CD14-positive monocyte (primary cell): ENCODE measurements at regions not wholly inside any gene's neighbourhood (a gene's known extent, or its start where the extent isn't known, plus 50 kb on each side); places are given as distances from the start of the nearest gene placed in this dataset.

Experiments
- DNase-seq, 3 donors: peaks; one replicate each; pipeline ENCODE4 v3.0.0-alpha.2; 2011 to 2022
- H2AFZ ChIP-seq: 2 replicates; pipeline ENCODE4 v1.6.0; 2012; ENCODE audit warnings: mild to moderate bottlenecking, low read depth, low read length, inconsistent platforms; ENCODE audit not compliant: insufficient read depth, poor library complexity, severe bottlenecking
- H3K27ac ChIP-seq, 2 donors: 1 replicate in 1 of 2; 2 replicates in 1 of 2; pipeline ENCODE4 v1.5.1; 2012 to 2013; ENCODE audit warnings: low read length in 2 of 2, control low read depth in 1 of 2, inconsistent platforms in 1 of 2, low read depth in 1 of 2, mild to moderate bottlenecking in 1 of 2
- H3K27me3 ChIP-seq, 2 donors: one replicate each; pipeline versions ENCODE4 v1.6.0 to v1.6.1; 2011 to 2013; ENCODE audit warnings: low read length in 2 of 2; ENCODE audit not compliant: control insufficient read depth in 2 of 2, insufficient read depth in 2 of 2
- H3K36me3 ChIP-seq, 2 donors: replicated peaks in 1 of 2; 1 replicate in 1 of 2; 2 replicates in 1 of 2; pipeline versions ENCODE4 v1.5.1 to v1.6.1; 2012 to 2013; ENCODE audit warnings: low read length in 2 of 2, control low read depth in 1 of 2, inconsistent platforms in 1 of 2, mild to moderate bottlenecking in 1 of 2; ENCODE audit not compliant: insufficient read depth in 2 of 2, control insufficient read depth in 1 of 2
- H3K4me1 ChIP-seq, 2 donors: 1 replicate in 1 of 2; 2 replicates in 1 of 2; pipeline versions ENCODE4 v1.5.1 to v1.6.1; 2012 to 2013; ENCODE audit warnings: low read length in 2 of 2, control low read depth in 1 of 2, inconsistent platforms in 1 of 2, mild to moderate bottlenecking in 1 of 2, moderate library complexity in 1 of 2; ENCODE audit not compliant: insufficient read depth in 2 of 2, control insufficient read depth in 1 of 2
- H3K4me2 ChIP-seq: replicated peaks from 2 replicates; pipeline ENCODE3; 2012; ENCODE audit warnings: low read length, moderate library complexity, mild to moderate bottlenecking; ENCODE audit not compliant: poor library complexity, severe bottlenecking; ENCODE audit errors: extremely low read depth
- H3K4me3 ChIP-seq, 3 experiments: fragments of 200-600 bp in 1 of 3; sonication (generic) in 1 of 3; replicated peaks in 1 of 3; 1 replicate in 2 of 3; 2 replicates in 1 of 3; pipeline ENCODE4 v1.5.1; 2011 to 2013; ENCODE audit warnings: low read length in 3 of 3, mild to moderate bottlenecking in 3 of 3, control low read depth in 2 of 3, low read depth in 2 of 3, inconsistent platforms in 1 of 3, moderate library complexity in 1 of 3
- H3K79me2 ChIP-seq: 2 replicates; pipeline ENCODE4 v1.6.0; 2012; ENCODE audit warnings: mild to moderate bottlenecking, control low read depth, inconsistent platforms, low read length, moderate library complexity; ENCODE audit not compliant: insufficient read depth
- H3K9ac ChIP-seq: 2 replicates; pipeline ENCODE4 v1.6.0; 2017; ENCODE audit warnings: low read length, mild to moderate bottlenecking; ENCODE audit not compliant: insufficient read depth, poor library complexity, severe bottlenecking
- H3K9me3 ChIP-seq, 2 donors: replicated peaks in 1 of 2; 1 replicate in 1 of 2; 2 replicates in 1 of 2; pipeline versions ENCODE4 v1.5.1 to v1.6.1; 2012 to 2013; ENCODE audit warnings: low read length in 2 of 2, control low read depth in 1 of 2; ENCODE audit not compliant: control insufficient read depth in 1 of 2, insufficient read depth in 1 of 2
- H4K20me1 ChIP-seq: 2 replicates; pipeline ENCODE4 v1.6.0; 2012; ENCODE audit warnings: mild to moderate bottlenecking, low read length, control low read depth, moderate library complexity; ENCODE audit not compliant: insufficient read depth
- H3K27ac Mint-ChIP-seq, 7 donors: one replicate each; pipeline ENCODE4 v1.8.0; 2020; ENCODE audit warnings: mild to moderate bottlenecking in 7 of 7, mixed read lengths in 7 of 7, moderate library complexity in 6 of 7, inconsistent platforms in 2 of 7
- H3K27me3 Mint-ChIP-seq, 3 donors: one replicate each; pipeline ENCODE4 v1.8.0; 2021 to 2022; ENCODE audit warnings: low read depth in 3 of 3, mild to moderate bottlenecking in 3 of 3, mixed read lengths in 3 of 3, moderate library complexity in 3 of 3, inconsistent platforms in 1 of 3
- H3K36me3 Mint-ChIP-seq, 2 donors: one replicate each; pipeline ENCODE4 v1.8.0; 2020; ENCODE audit warnings: mixed read lengths in 2 of 2, inconsistent platforms in 1 of 2, mild to moderate bottlenecking in 1 of 2
- H3K4me1 Mint-ChIP-seq: one replicate; pipeline ENCODE4 v1.8.0; 2020; ENCODE audit warnings: mild to moderate bottlenecking, mixed read lengths
- H3K4me3 Mint-ChIP-seq, 2 donors: one replicate each; pipeline ENCODE4 v1.8.0; 2020; ENCODE audit warnings: mild to moderate bottlenecking in 2 of 2, mixed read lengths in 2 of 2, moderate library complexity in 1 of 2
- H3K9me3 Mint-ChIP-seq, 7 donors: one replicate each; pipeline ENCODE4 v1.8.0; 2020 to 2022; ENCODE audit warnings: mixed read lengths in 7 of 7, mild to moderate bottlenecking in 6 of 7, moderate library complexity in 6 of 7, inconsistent platforms in 2 of 7
- WGBS: methylation state at CpG from one replicate; pipeline ENCODE4 v1.1.5; 2013; ENCODE audit warnings: missing lambda C conversion rate; ENCODE audit not compliant: insufficient coverage; 5-methylcytosine and 5-hydroxymethylcytosine counted together
- intact Hi-C, 2 donors: fragments of 100-400 bp; cut with micrococcal nuclease; formaldehyde crosslinking; loops; one replicate each; pipeline versions ENCODE4 v1.15.0 to v1.15.1; 2023
- TF ChIP-seq, protein P1 (sequence below): fragments of 200-600 bp; IDR thresholded peaks from one replicate; pipeline ENCODE4 v1.8.0; 2022; ENCODE audit warnings: antibody characterized with exemption, mild to moderate bottlenecking

DNA sequence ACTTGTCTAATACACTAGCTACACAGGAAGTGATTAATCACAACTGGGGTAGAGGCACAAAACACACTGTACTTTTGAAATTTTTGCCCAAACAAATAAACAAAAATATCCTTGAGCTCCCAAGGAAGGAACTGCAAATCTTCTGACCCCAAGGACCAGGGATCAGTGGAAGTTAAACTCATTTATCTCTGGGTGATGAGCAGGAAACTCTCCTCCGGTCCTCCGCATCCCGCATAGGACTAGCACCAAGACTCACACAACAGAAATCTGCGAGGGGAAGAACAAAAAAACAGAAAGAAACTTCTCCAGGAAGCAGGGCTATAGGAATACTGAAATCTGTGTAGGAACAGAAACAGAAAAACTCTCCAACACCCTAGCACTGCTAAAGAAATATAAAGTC, 650.3 kb downstream of the DCDC2C start:
- H3K9ac ChIP-seq: no peak overlapping the region
- Mint-ChIP-seq H3K4me1 (no peaks in the 10 kb centered on the region), H3K27me3 (no peaks in the 10 kb centered on the region), H3K9me3 (peaks cover 0 to 3% (median 0%) of the 10 kb centered on the region in 7 donors), H3K36me3 (no peaks in the 10 kb centered on the region), H3K27ac (no peak overlapping the region), H3K4me3 (no peak overlapping the region)
- no peaks in the 10 kb centered on the region for H3K27me3 ChIP-seq
- H2AFZ ChIP-seq: no peak overlapping the region
- H3K4me1 ChIP-seq: no peaks in the 10 kb centered on the region
- no peak overlapping the region for H3K4me3 ChIP-seq
- no peak for DNase-seq
- no peaks in the 10 kb centered on the region for H3K36me3 ChIP-seq
- intact Hi-C loops: no loop called here
- TF ChIP-seq, protein P1, sequence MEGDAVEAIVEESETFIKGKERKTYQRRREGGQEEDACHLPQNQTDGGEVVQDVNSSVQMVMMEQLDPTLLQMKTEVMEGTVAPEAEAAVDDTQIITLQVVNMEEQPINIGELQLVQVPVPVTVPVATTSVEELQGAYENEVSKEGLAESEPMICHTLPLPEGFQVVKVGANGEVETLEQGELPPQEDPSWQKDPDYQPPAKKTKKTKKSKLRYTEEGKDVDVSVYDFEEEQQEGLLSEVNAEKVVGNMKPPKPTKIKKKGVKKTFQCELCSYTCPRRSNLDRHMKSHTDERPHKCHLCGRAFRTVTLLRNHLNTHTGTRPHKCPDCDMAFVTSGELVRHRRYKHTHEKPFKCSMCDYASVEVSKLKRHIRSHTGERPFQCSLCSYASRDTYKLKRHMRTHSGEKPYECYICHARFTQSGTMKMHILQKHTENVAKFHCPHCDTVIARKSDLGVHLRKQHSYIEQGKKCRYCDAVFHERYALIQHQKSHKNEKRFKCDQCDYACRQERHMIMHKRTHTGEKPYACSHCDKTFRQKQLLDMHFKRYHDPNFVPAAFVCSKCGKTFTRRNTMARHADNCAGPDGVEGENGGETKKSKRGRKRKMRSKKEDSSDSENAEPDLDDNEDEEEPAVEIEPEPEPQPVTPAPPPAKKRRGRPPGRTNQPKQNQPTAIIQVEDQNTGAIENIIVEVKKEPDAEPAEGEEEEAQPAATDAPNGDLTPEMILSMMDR: no peak
- no peak overlapping the region for H3K4me2 ChIP-seq
- no peaks in the 10 kb centered on the region for H3K9me3 ChIP-seq
- H3K79me2 ChIP-seq: no peaks in the 10 kb centered on the region
- WGBS: no CpG with 5 or more reads among the region's 4 CpGs
- no peak overlapping the region for H3K27ac ChIP-seq
- no peaks in the 10 kb centered on the region for H4K20me1 ChIP-seq

DNA sequence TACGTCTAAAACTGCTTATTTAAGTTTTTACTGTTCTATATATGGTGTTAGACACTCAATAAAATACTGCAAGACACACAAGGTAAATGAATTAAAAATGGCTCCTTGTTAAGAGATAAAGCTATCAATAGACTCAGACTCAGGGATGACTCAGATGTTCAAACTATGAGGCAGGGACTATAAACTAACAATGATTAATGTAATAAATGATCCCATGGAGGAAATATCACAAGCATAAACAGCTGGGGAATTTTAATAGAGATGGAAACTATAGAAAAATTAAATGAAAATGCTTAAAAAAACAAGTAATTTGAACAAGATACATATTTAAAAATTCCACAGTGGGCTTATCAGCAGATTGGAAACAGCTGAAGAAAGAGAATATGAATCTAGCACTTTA, 650.8 kb downstream of the DCDC2C start:
- H4K20me1 ChIP-seq: no peaks in the 10 kb centered on the region

More for the DNA sequence above, 650.8 kb downstream of the DCDC2C start:
- H3K9ac ChIP-seq: no peak overlapping the region
- H3K27ac Mint-ChIP-seq: no peak overlapping the region
- no peak overlapping the region for H3K4me3 ChIP-seq
- no CpG with 5 or more reads among the region's 1 CpG for WGBS
- peaks cover 0 to 1% (median 0%) of the 10 kb centered on the region in 7 donors for H3K9me3 Mint-ChIP-seq
- no peaks in the 10 kb centered on the region for H3K4me1 Mint-ChIP-seq
- no peak for DNase-seq
- H3K4me2 ChIP-seq: no peak overlapping the region
- H3K27me3 ChIP-seq: no peaks in the 10 kb centered on the region
- no peaks in the 10 kb centered on the region for H3K79me2 ChIP-seq
- TF ChIP-seq, protein P1: no peak
- H3K36me3 ChIP-seq: no peaks in the 10 kb centered on the region
- H3K36me3 Mint-ChIP-seq: no peaks in the 10 kb centered on the region
- no peak overlapping the region for H3K27ac ChIP-seq
- no peak overlapping the region for H3K4me3 Mint-ChIP-seq
- no peaks in the 10 kb centered on the region for H3K4me1 ChIP-seq
- intact Hi-C loops: no loop called here
- no peak overlapping the region for H2AFZ ChIP-seq
- H3K27me3 Mint-ChIP-seq: no peaks in the 10 kb centered on the region
- no peaks in the 10 kb centered on the region for H3K9me3 ChIP-seq
